ENCODE measurements at regions not wholly inside any gene's neighbourhood (a gene's known extent, or its start where the extent isn't known, plus 50 kb on each side); places are given as distances from the start of the nearest gene placed in this dataset.

GRCh38 chr4:173777421-173777820 lies 247.4 kb upstream of the HAND2 start:
- TF ChIP-seq POLR2AphosphoS5 (IDR thresholded peaks at IDR 0.05) (no peak), CTCF (IDR thresholded peaks at IDR 0.05) (no peak), EP300 (IDR thresholded peaks at IDR 0.05) (no peak), POLR2A (IDR thresholded peaks at IDR 0.05) (no peak)
